ENCODE measurements at regions not wholly inside any gene's neighbourhood (a gene's known extent, or its start where the extent isn't known, plus 50 kb on each side); places are given as distances from the start of the nearest gene placed in this dataset.

DNA sequence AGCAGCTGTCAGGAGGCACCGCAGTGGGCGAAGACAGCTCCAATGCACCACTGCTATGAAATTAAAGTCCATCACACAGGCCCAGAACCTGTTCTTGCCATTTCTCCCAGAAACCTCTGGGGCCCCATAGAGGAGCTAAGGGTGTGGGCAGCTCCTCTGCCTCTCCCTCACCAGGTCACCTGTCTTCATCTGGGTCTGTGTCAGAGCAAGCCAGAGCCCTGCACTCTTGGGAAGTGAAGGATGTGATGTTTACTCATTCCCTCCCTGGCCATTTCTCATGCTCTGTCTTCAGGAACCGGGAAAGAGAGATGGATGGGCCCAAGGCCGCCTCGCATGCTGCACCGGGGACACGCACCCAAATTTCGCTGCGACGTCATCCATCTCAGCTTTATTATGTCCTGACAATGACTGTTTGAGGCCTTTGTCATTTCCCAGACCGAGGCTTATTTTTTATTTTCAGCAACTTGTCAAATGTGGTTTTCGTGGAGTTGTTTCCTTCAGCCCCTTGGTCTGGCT, 216.1 kb downstream of the NPHP4 start:
- TF ChIP-seq, protein P1, sequence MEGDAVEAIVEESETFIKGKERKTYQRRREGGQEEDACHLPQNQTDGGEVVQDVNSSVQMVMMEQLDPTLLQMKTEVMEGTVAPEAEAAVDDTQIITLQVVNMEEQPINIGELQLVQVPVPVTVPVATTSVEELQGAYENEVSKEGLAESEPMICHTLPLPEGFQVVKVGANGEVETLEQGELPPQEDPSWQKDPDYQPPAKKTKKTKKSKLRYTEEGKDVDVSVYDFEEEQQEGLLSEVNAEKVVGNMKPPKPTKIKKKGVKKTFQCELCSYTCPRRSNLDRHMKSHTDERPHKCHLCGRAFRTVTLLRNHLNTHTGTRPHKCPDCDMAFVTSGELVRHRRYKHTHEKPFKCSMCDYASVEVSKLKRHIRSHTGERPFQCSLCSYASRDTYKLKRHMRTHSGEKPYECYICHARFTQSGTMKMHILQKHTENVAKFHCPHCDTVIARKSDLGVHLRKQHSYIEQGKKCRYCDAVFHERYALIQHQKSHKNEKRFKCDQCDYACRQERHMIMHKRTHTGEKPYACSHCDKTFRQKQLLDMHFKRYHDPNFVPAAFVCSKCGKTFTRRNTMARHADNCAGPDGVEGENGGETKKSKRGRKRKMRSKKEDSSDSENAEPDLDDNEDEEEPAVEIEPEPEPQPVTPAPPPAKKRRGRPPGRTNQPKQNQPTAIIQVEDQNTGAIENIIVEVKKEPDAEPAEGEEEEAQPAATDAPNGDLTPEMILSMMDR (IDR thresholded peaks at IDR 0.05), result no peak
- H3K9me3 Mint-ChIP-seq, result peaks cover 47% of the 10 kb centered on the region
- no peak overlapping the region for H3K27ac Mint-ChIP-seq
- no peaks in the 10 kb centered on the region; the same call in none of the 2 replicates for H3K36me3 Mint-ChIP-seq (ENCODE audit: low read depth)
- no peaks in the 10 kb centered on the region for H3K4me1 Mint-ChIP-seq (ENCODE audit: low read depth)
- H3K4me3 Mint-ChIP-seq, result no peak overlapping the region
- no peak for DNase-seq
- no peaks in the 10 kb centered on the region; the same call in 1 of the 2 replicates for H3K27me3 Mint-ChIP-seq (ENCODE audit: insufficient read depth)

DNA sequence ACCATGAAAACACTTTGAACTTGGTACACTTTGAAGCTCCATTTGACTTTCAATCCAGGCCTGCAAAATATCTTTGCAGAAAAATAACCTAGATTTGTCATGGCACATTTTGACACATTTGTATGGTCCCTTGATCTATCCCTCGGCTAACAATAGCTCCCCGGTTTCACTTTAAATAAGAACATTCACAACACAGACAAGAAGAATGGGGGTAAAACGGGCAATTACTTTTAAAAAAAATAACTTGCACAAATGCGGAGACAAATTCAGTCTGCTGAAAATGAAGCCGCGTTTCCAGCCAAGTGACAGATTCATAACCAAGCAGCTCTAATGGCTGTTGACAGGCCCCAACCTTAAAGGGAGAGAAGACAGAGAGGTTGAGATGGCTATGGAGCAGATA, 218.2 kb downstream of the NPHP4 start:
- H3K9me3 Mint-ChIP-seq, result peaks cover 41% of the 10 kb centered on the region
- TF ChIP-seq, protein P1 (IDR thresholded peaks at IDR 0.05), result no peak
- H3K4me3 Mint-ChIP-seq, result no peak overlapping the region

DNA sequence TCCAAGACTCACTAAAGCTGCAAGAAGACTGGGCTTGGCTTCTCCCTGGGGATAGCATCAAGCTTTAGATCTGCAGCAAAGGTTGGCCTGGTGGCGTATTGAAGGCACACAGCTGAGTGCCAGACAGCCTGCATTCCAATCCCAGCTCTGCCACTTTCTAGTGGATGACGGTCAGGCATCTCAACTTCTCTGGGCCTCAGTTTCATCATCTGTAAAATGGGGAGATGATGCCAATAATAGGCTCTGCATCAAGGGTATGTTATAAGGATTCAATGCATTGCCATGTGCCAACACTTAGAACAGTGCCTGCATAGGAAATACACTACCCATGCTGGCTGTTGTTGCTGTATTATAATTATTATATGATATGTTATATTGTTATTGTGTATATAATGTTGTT, 220.4 kb downstream of the NPHP4 start:
- H3K4me1 Mint-ChIP-seq (ENCODE audit: low read depth), result no peaks in the 10 kb centered on the region
- no peaks in the 10 kb centered on the region; the same call in 1 of the 2 replicates for H3K36me3 Mint-ChIP-seq (ENCODE audit: low read depth)
- TF ChIP-seq, protein P1 (IDR thresholded peaks at IDR 0.05), result no peak
- H3K27ac Mint-ChIP-seq, result no peak overlapping the region
- H3K9me3 Mint-ChIP-seq, result peaks cover 32% of the 10 kb centered on the region
- DNase-seq, result no peak
- no peak overlapping the region for H3K4me3 Mint-ChIP-seq
- peaks cover 2% of the 10 kb centered on the region for H3K27me3 Mint-ChIP-seq (ENCODE audit: insufficient read depth)

More for the DNA sequence above, 218.2 kb downstream of the NPHP4 start:
- no peaks in the 10 kb centered on the region; the same call in 1 of the 2 replicates for H3K27me3 Mint-ChIP-seq (ENCODE audit: insufficient read depth)
- no peak overlapping the region for H3K27ac Mint-ChIP-seq
- DNase-seq, result no peak
- no peaks in the 10 kb centered on the region; the same call in none of the 2 replicates for H3K36me3 Mint-ChIP-seq (ENCODE audit: low read depth)
- no peaks in the 10 kb centered on the region for H3K4me1 Mint-ChIP-seq (ENCODE audit: low read depth)

DNA sequence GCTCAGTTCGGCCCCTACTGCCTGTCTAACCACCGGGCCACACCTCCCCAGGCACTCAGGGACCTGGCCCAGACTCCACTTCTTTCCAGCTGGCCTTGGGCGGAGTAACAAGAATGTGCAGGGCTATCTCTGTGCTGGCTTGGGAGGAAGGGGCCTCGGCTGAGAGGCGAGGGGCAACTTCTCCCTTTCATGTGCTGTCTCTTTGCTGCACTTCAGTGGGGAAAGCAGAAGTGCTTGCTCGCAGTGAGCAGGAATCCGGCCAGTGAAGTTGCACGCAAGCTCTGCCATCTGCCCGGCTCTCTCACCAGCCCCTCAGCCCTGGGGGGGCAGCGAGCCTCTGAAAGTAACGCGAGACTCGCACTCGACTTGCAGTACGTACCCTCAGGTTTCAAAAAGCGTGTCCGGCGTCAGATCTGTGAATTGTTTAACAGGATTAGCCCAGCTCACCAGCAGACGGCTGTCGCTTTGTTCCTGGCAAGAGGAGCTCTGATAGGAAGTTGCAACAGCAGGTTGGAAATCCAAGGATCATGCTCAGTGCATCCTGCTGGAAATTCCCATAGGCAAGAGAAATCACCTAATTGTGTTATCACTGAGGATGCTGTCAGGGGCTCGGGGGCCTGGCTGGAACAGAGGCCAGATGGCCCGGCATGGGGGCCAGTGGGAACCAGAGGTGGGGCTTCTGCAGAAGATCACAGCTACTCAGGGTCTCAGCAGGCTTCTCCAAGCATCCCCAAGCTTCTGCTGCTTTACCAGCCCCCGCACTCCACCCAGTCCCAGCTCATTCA, 221.1 kb downstream of the NPHP4 start:
- no peak overlapping the region for H3K4me3 Mint-ChIP-seq
- no peak for DNase-seq
- H3K36me3 Mint-ChIP-seq (ENCODE audit: low read depth), result no peaks in the 10 kb centered on the region; the same call in 1 of the 2 replicates
- H3K27me3 Mint-ChIP-seq (ENCODE audit: insufficient read depth), result peaks cover 2% of the 10 kb centered on the region
- no peak overlapping the region for H3K27ac Mint-ChIP-seq
- TF ChIP-seq, protein P1 (IDR thresholded peaks at IDR 0.05), result no peak
- H3K9me3 Mint-ChIP-seq, result peaks cover 36% of the 10 kb centered on the region
- no peaks in the 10 kb centered on the region for H3K4me1 Mint-ChIP-seq (ENCODE audit: low read depth)

DNA sequence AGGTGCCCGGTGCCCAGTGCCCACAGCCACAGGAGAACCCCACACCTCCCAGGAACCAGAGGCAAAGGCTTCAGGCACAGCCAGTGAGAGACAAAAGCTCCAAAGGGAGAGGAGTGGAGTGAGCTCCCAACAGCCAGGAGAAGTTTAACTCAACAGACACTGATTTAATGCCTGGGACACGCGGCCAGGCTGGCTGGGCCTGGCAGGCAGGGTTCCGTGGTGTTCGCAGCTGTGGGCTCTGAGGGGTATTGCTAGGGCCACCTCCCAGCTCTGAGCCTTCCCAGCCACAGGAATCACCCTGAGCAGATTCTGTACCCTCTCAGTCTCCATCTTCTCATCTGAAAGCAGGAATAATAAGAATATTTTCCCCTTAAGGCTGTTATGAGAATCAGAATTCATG, 222.5 kb downstream of the NPHP4 start:
- no peak overlapping the region for H3K27ac Mint-ChIP-seq
- no peaks in the 10 kb centered on the region for H3K4me1 Mint-ChIP-seq (ENCODE audit: low read depth)
- peaks cover 42% of the 10 kb centered on the region for H3K9me3 Mint-ChIP-seq
- no peak overlapping the region for H3K4me3 Mint-ChIP-seq
- H3K27me3 Mint-ChIP-seq (ENCODE audit: insufficient read depth), result peaks cover 2% of the 10 kb centered on the region
- TF ChIP-seq, protein P1 (IDR thresholded peaks at IDR 0.05), result no peak
- no peaks in the 10 kb centered on the region; the same call in 1 of the 2 replicates for H3K36me3 Mint-ChIP-seq (ENCODE audit: low read depth)
- no peak for DNase-seq
